H1 (cell line): ENCODE measurements at regions not wholly inside any gene's neighbourhood (a gene's known extent, or its start where the extent isn't known, plus 50 kb on each side); places are given as distances from the start of the nearest gene placed in this dataset.

Experiments
- CTCF ChIA-PET: fragments of 300-600 bp; sonication (Branson Sonifier 250); formaldehyde crosslinking; loops from one replicate; lab custom pipeline; 2021; ENCODE audit not compliant: partially characterized antibody; lab: Charles Lee
- POLR2A ChIA-PET: fragments of 300-600 bp; sonication (Branson Sonifier 250); formaldehyde crosslinking; loops from one replicate; lab custom pipeline; 2021; ENCODE audit warnings: inconsistent platforms; ENCODE audit not compliant: partially characterized antibody; lab: Charles Lee
- DNase-seq, 2 experiments: peaks; one replicate each; pipeline versions ENCODE4 v3.0.0 to v3.0.0-alpha.2; 2010 to 2022; ENCODE audit warnings: low spot score in 2 of 2, low read depth in 1 of 2, mixed read lengths in 1 of 2
- FAIRE-seq: peaks from 2 replicates; lab custom pipeline; 2011; peaks lifted over from hg19 to GRCh38; lab: Jason Lieb, UNC
- H2AFZ ChIP-seq: 2 replicates; pipeline ENCODE4 v1.8.1; 2012; ENCODE audit warnings: low read length, inconsistent platforms
- H2AK5ac ChIP-seq: 2 replicates; pipeline ENCODE4 v1.6.1; 2013; ENCODE audit warnings: low read depth, low read length
- H2BK120ac ChIP-seq: replicated peaks from 2 replicates; pipeline ENCODE3; 2013; ENCODE audit warnings: low read depth, low read length, inconsistent platforms
- H2BK12ac ChIP-seq: 2 replicates; pipeline ENCODE4 v1.6.1; 2013; ENCODE audit warnings: low read depth, low read length
- H2BK15ac ChIP-seq: 2 replicates; pipeline ENCODE4 v1.6.1; 2013; ENCODE audit warnings: low read length
- H2BK20ac ChIP-seq: 2 replicates; pipeline ENCODE4 v1.6.1; 2013; ENCODE audit warnings: low read length
- H2BK5ac ChIP-seq: 2 replicates; pipeline ENCODE4 v1.6.1; 2013; ENCODE audit warnings: low read depth, low read length
- H3K14ac ChIP-seq: 2 replicates; pipeline ENCODE4 v1.6.1; 2013; ENCODE audit warnings: inconsistent platforms; ENCODE audit not compliant: insufficient read length
- H3K18ac ChIP-seq: 2 replicates; pipeline ENCODE4 v1.6.1; 2013; ENCODE audit warnings: low read length; ENCODE audit errors: extremely low read depth
- H3K23ac ChIP-seq: 2 replicates; pipeline ENCODE4 v1.6.1; 2013; ENCODE audit warnings: inconsistent platforms; ENCODE audit not compliant: insufficient read length
- H3K23me2 ChIP-seq: 2 replicates; pipeline ENCODE4 v1.6.1; 2013; ENCODE audit warnings: low read depth, low read length
- H3K27ac ChIP-seq: 2 replicates; pipeline ENCODE4 v1.6.1; 2011; ENCODE audit warnings: low read depth, low read length, inconsistent platforms
- H3K27me3 ChIP-seq, 4 experiments: replicated peaks in 1 of 4; 1 replicate in 1 of 4; 2 replicates in 3 of 4; pipeline versions ENCODE4 v1.6.1 to v1.8.1; 2011 to 2013; ENCODE audit warnings: low read length in 3 of 4, mild to moderate bottlenecking in 3 of 4, inconsistent platforms in 2 of 4, mixed read lengths in 2 of 4, moderate library complexity in 1 of 4; ENCODE audit not compliant: control insufficient read depth in 3 of 4, insufficient read depth in 3 of 4; ENCODE audit errors: extremely low read depth in 1 of 4
- H3K36me3 ChIP-seq, 4 experiments: 2 replicates each; pipeline versions ENCODE4 v1.6.1 to v1.8.1; 2011 to 2013; ENCODE audit warnings: mild to moderate bottlenecking in 4 of 4, low read length in 3 of 4, moderate library complexity in 2 of 4, control low read depth in 1 of 4, inconsistent platforms in 1 of 4; ENCODE audit not compliant: insufficient read depth in 4 of 4, control insufficient read depth in 2 of 4
- H3K4ac ChIP-seq: replicated peaks from 2 replicates; pipeline ENCODE3; 2013; ENCODE audit warnings: low read length, low read depth, mixed read lengths, inconsistent platforms; ENCODE audit not compliant: insufficient read length
- H3K4me1 ChIP-seq, 4 experiments: replicated peaks in 1 of 4; 1 replicate in 1 of 4; 2 replicates in 3 of 4; pipeline versions ENCODE4 v1.6.1 to v1.8.1; 2011 to 2013; ENCODE audit warnings: low read length in 3 of 4, inconsistent platforms in 2 of 4, mixed read lengths in 1 of 4; ENCODE audit not compliant: insufficient read depth in 4 of 4, control insufficient read depth in 3 of 4
- H3K4me2 ChIP-seq, 2 experiments: 2 replicates each; pipeline versions ENCODE4 v1.6.1 to v1.8.1; 2011 to 2013; ENCODE audit warnings: low read depth in 2 of 2, low read length in 2 of 2, control low read depth in 1 of 2, inconsistent platforms in 1 of 2, mild to moderate bottlenecking in 1 of 2; ENCODE audit not compliant: insufficient read depth in 1 of 2
- H3K4me3 ChIP-seq, 4 experiments: fragments of 200-600, 300-600 bp in 1 of 4; sonication (generic), shearing (Covaris generic), sonication (Bioruptor Twin) in 1 of 4; 2 replicates each; pipeline versions ENCODE4 v1.5.1 to v1.8.1; 2011 to 2016; ENCODE audit warnings: low read length in 4 of 4, low read depth in 3 of 4, control low read depth in 2 of 4, inconsistent platforms in 2 of 4, mild to moderate bottlenecking in 2 of 4, mixed read lengths in 1 of 4, moderate library complexity in 1 of 4; ENCODE audit not compliant: insufficient read depth in 2 of 4; ENCODE audit errors: extremely low read depth in 1 of 4
- H3K56ac ChIP-seq: replicated peaks from 2 replicates; pipeline ENCODE3; 2013; ENCODE audit warnings: low read depth, mild to moderate bottlenecking, mixed read lengths, low read length, inconsistent platforms; ENCODE audit not compliant: insufficient read length
- H3K79me1 ChIP-seq: 2 replicates; pipeline ENCODE4 v1.6.1; 2013; ENCODE audit warnings: low read depth, low read length, control low read depth
- H3K79me2 ChIP-seq, 2 experiments: 2 replicates each; pipeline versions ENCODE4 v1.6.1 to v1.8.1; 2012 to 2013; ENCODE audit warnings: low read length in 2 of 2, mild to moderate bottlenecking in 2 of 2, inconsistent platforms in 1 of 2; ENCODE audit not compliant: insufficient read depth in 2 of 2, control insufficient read depth in 1 of 2
- H3K9ac ChIP-seq, 4 experiments: replicated peaks in 1 of 4; 1 replicate in 1 of 4; 2 replicates in 3 of 4; pipeline versions ENCODE4 v1.6.1 to v1.8.1; 2011 to 2013; ENCODE audit warnings: low read depth in 3 of 4, low read length in 3 of 4, control low read depth in 2 of 4, mild to moderate bottlenecking in 2 of 4, moderate library complexity in 2 of 4, inconsistent platforms in 1 of 4; ENCODE audit errors: extremely low read depth in 1 of 4
- H3K9me3 ChIP-seq, 2 experiments: 2 replicates each; pipeline versions ENCODE4 v1.6.1 to v1.8.1; 2012 to 2013; ENCODE audit warnings: mild to moderate bottlenecking in 2 of 2, moderate library complexity in 2 of 2, control low read depth in 1 of 2, inconsistent platforms in 1 of 2, low read depth in 1 of 2, low read length in 1 of 2, mixed read lengths in 1 of 2; ENCODE audit not compliant: insufficient read depth in 2 of 2
- H4K20me1 ChIP-seq, 2 experiments: replicated peaks in 1 of 2; 2 replicates each; pipeline versions ENCODE3 to v1.8.1; 2011 to 2013; ENCODE audit warnings: inconsistent platforms in 2 of 2, low read length in 2 of 2, mild to moderate bottlenecking in 1 of 2; ENCODE audit not compliant: insufficient read depth in 2 of 2, control insufficient read depth in 1 of 2
- H4K5ac ChIP-seq: 2 replicates; pipeline ENCODE4 v1.6.1; 2013; ENCODE audit warnings: low read length, low read depth, mixed read lengths, inconsistent platforms; ENCODE audit not compliant: insufficient read length
- H4K8ac ChIP-seq: 2 replicates; pipeline ENCODE4 v1.8.0; 2013; ENCODE audit warnings: mild to moderate bottlenecking, moderate library complexity, low read length, inconsistent platforms; ENCODE audit not compliant: insufficient read depth; ENCODE audit errors: extremely low read depth
- H4K91ac ChIP-seq: replicated peaks from 2 replicates; pipeline ENCODE3; 2013; ENCODE audit warnings: low read length, mixed read lengths, inconsistent platforms; ENCODE audit not compliant: insufficient read length
- BRCA1 ChIP-seq: IDR thresholded peaks from 2 replicates; pipeline ENCODE4 v1.6.1; 2012; ENCODE audit warnings: low read depth, low read length, improper control_type of control experiment
- CBX5 ChIP-seq: fragments of 300-800, 300-1000 bp; sonication (generic); IDR thresholded peaks from 2 replicates; pipeline ENCODE4 v1.7.1; 2016; ENCODE audit warnings: antibody characterized with exemption, low read length, low read depth
- HDAC6 ChIP-seq: IDR thresholded peaks from one replicate; pipeline ENCODE4 v1.7.1; 2012; ENCODE audit warnings: low read depth, mild to moderate bottlenecking, inconsistent platforms, low read length, moderate library complexity
- NRF1 ChIP-seq: IDR thresholded peaks from 2 replicates; pipeline ENCODE4 v1.6.1; 2011; ENCODE audit warnings: mild to moderate bottlenecking, low read depth, low read length, improper control_type of control experiment
- WGBS, 2 experiments: shearing (Covaris generic) in 1 of 2; methylation state at CpG; one replicate each; pipeline versions ENCODE4 v1.1.6 to v1.1.7; 2013 to 2015; ENCODE audit warnings: low lambda C conversion rate in 2 of 2, mixed read lengths in 2 of 2, inconsistent platforms in 1 of 2, low coverage in 1 of 2, missing lambda C conversion rate in 1 of 2; ENCODE audit not compliant: insufficient replicate concordance in 2 of 2, insufficient coverage in 1 of 2, insufficient read length in 1 of 2; ENCODE audit errors: extremely low coverage in 1 of 2, missing lambda C conversion rate in 1 of 2; 5-methylcytosine and 5-hydroxymethylcytosine counted together

- no peak overlapping the region for H2BK5ac ChIP-seq
- H3K56ac ChIP-seq, result no peak overlapping the region
- H2BK120ac ChIP-seq, result no peak overlapping the region
- no peaks in the 10 kb centered on the region for H3K36me3 ChIP-seq
- no peaks in the 10 kb centered on the region for H3K27me3 ChIP-seq
- 0 out of 2 replicates have a peak overlapping the region, but pooled peaks have one; percentile 18 for H2AFZ ChIP-seq
- no peaks in the 10 kb centered on the region for H3K9me3 ChIP-seq
- H3K9ac ChIP-seq, result no peak overlapping the region
- H3K4ac ChIP-seq, result no peak overlapping the region
- CTCF ChIA-PET, result interaction anchor here (0.6 to 3.0 kb wide), 15 partner anchors 9 to 529 kb away, joined by 3 to 17 read pairs (median 5); no protein-coding TSS in a partner anchor
- no peaks in the 10 kb centered on the region for H3K23me2 ChIP-seq
- DNase-seq (no peak), FAIRE-seq (no peak)
- H3K4me3 ChIP-seq, result no peak overlapping the region
- no peak overlapping the region for H3K27ac ChIP-seq
- H3K4me1 ChIP-seq, result peaks cover 0 to 10% (median 3%) of the 10 kb centered on the region in 4 experiments; a peak in 5 of 7 replicates
- no peak overlapping the region for H4K91ac ChIP-seq
- no peak overlapping the region for H2BK20ac ChIP-seq
- no peaks in the 10 kb centered on the region for H3K79me2 ChIP-seq
- no peak overlapping the region for H4K8ac ChIP-seq
- H3K23ac ChIP-seq, result no peak overlapping the region
- H3K4me2 ChIP-seq, result no peak overlapping the region
- no peaks in the 10 kb centered on the region for H4K20me1 ChIP-seq
- TF ChIP-seq NRF1 (no peak), BRCA1 (no peak), HDAC6 (no peak), CBX5 (no peak)
- POLR2A ChIA-PET, result no interaction called here
- no peak overlapping the region for H2AK5ac ChIP-seq
- H3K18ac ChIP-seq, result no peak overlapping the region
- H3K14ac ChIP-seq, result no peak overlapping the region
- WGBS, 2 experiments, result 96% methylated on average over 3 of the region's 3 CpGs; no CpG with 5 or more reads in 1 of the 2 experiments
- no peak overlapping the region for H2BK15ac ChIP-seq
- H4K5ac ChIP-seq, result no peak overlapping the region
- H2BK12ac ChIP-seq, result no peak overlapping the region
- H3K79me1 ChIP-seq, result no peaks in the 10 kb centered on the region
These were observed 114.0 kb upstream of the LNX1 start for GRCh38 chr4:53705151-53705764.
